Limb (tissue), 2 donors: ENCODE measurements at regions not wholly inside any gene's neighbourhood (a gene's known extent, or its start where the extent isn't known, plus 50 kb on each side); places are given as distances from the start of the nearest gene placed in this dataset.

Experiments
- DNase-seq, 2 donors: peaks; one replicate each; pipeline ENCODE4 v3.0.0-alpha.2; 2016; ENCODE audit errors: extremely low spot score in 2 of 2

GRCh38 chr7:124428781-124429180 lies 336.8 kb downstream of the GPR37 start:
- DNase-seq: no peak

DNA sequence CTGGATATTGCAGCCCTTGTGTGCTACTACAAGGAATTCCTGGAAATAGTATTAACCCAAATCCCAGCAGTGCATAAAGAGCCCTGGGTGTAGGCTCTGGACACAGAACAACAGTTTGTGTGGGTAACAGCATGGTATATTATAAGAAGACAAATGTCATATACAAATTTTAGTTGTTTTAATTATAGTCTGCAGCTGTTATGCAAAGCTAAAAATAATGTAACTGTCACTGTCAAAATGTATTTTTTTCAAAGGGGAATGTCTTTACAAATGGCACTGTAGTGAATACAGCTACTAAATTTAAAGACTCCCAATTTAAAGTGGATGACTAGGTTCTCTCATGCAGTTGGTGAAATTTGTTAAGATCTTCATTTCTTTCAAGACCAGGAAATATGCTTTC lies 339.0 kb downstream of the GPR37 start:
- no peak for DNase-seq

DNA sequence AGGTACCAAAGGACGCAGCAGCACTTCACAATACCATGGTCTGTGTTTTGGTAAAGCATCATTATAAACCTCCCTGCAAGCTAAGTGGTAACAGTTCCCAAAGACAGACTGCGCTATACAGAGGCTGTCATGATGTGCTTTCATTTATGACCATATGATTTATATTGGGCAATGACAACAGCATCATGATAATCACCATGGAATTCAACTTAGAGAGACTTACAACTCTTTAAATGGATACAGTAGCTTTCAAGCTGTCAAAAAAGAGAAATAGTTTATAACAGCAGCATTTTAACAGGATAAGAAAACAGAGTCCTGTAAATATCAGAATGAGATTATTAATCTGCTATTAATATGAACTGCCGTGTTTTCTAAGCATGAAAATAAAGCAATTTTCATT lies 341.7 kb downstream of the GPR37 start:
- no peak for DNase-seq

DNA sequence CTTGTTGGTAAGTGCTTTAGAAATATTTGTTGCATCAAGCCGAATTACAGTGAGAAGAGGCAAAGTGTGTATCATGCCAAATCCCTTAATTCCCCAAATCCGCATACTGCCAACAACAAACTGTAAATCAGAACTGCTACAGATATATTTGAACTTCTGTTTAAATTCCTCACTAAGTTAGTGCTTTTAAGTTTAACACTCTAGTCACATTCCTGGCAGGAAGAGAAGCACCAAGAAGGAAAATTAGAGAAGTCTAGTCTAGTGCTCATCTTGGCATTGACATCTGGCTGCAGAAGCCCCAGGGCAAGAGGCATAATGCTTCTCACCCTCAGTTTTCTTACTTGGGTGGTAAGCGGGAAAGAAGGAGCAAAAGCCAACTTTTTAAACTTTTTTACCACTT lies 343.5 kb downstream of the GPR37 start:
- DNase-seq: no peak

- no peak for DNase-seq
Observed at GRCh38 chr7:124420367-124420766, 345.2 kb downstream of the GPR37 start.

- DNase-seq: no peak
Observed at GRCh38 chr7:124413029-124413428, 352.6 kb downstream of the GPR37 start.

GRCh38 chr7:124412531-124412930 lies 353.1 kb downstream of the GPR37 start:
- DNase-seq: no peak

DNA sequence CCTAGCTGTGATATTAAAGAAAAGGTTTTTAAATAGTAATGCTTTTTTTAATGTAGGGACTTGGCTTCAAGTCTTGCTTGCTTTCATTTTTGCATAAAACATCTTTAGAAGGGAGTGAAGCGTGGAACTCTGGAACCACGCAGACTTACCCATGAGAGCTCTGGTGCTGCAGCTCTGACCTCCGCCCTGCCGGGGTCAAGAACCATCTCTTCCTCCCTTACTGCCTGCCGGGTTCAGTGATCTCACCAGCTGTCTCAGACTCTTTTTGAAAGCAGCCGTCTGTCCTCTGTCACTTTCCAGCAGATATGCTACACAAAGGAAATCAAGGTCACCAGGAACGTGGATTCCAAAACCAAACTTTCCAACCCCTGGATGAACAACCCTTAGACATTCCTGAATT lies 353.8 kb downstream of the GPR37 start:
- DNase-seq: no peak

DNA sequence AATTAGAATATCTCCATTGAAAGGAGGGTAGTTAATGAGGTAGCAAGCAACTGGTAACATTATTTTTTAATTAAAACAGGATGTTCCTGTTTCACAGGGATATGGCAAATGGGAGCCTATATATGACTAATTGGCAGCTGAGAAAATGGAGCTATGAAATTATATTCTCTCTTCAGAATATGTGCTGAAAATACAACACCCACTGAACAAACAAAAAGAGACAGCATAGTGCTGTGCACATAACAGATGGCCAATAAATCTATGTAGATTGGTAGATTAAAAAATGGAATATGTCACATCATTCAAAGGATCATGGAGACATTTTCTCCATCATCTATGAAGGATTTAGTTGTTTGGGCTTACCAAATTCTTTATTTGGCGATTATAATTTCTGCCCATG lies 362.0 kb downstream of the GPR37 start:
- DNase-seq: no peak

DNA sequence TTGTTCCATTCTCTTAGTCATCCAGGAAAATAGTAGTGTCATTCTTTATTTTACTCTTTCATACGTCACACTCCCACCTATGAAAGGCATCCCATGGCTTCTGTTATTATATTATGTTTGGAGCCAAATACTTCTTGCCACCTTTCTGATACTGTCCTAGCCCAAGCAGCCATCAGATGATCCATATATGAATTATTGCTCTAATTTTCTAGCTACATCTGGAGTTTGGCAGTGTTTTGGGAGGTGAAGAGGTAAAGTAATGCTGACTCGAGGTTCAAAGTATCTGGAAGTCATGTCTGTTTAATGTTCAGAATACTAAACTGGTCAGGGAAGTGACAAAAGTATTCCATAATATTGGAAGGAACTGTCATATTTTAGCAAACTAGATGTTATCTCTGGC lies 362.5 kb downstream of the GPR37 start:
- DNase-seq: no peak

- no peak for DNase-seq
Observed at GRCh38 chr7:124399941-124400340, 365.7 kb downstream of the GPR37 start.

GRCh38 chr7:124398937-124399552 lies 366.2 kb upstream of the TMEM229A start:
- DNase-seq: no peak

DNA sequence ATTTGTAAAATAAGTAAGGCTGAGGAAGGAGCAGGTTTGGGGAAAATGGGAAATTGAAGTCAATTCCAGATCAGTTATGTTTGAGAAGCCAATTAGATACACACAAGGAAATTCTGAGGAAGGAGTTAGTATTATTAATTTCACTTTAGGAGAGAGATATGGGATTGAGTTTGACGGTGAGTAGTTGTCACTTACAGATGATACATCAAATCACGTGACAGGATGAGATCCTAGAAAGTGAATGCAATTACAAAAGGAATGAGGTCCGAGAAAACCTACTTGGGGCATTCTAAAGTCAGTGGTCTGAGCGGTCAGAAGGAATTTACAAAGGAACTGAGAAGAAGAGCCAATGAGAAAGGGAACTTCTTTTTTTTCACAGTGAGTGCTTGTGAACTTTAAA lies 364.3 kb upstream of the TMEM229A start:
- no peak for DNase-seq

DNA sequence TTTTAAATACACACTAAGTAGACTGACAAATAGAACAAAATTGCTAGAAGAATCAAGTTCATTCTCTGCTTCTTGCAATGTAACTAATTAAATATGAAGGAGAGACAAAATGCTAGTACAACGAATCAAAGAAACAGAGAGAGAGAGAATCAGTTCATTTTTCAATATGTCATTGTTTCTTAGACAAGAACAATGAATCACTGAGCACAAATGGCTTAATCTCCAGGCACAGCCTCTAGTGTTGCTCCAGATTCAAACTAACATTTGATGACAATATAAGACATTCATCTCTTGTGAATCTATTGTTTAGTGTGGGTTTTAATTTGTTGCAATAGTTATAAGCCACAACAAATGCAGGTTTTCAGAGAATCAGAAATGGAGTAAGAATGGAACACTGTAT lies 357.4 kb upstream of the TMEM229A start:
- no peak for DNase-seq

DNA sequence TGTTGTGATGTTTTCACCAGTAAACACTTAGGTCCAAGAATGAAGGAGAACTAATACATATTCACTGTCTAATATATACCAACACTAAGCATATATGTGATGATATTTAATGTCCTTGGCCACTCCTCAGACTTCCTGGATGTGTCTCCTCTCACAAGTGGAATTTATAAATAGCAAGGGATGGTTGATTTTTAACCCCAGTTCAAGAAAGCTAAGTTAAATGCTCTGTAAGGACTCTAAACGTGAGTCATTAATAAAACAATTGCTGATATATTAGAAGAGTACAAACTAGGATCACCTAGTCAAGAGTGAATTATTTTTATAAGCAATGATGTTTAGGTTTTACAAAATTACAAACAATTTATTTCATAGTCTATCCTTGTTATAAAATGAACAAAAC lies 355.9 kb upstream of the TMEM229A start:
- no peak for DNase-seq

DNA sequence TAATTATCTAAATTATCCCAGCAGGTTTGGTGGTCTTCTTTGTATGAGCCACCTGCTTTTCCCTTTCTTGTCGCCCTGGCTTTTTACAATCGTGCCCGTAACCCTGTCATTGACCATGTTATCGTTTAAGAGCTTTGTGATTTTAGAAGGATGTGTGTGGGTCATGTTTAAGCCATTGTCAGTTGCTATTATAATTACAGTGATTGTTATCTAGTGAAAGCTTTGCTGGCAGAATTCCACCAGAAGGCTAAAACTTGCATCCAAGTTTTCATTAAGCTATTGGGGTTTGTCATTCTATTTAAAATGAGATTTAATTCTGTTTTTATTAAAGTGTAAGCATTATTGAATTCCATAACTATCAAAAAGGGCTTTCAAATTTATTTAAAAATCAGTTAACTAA lies 354.2 kb upstream of the TMEM229A start:
- no peak for DNase-seq

DNA sequence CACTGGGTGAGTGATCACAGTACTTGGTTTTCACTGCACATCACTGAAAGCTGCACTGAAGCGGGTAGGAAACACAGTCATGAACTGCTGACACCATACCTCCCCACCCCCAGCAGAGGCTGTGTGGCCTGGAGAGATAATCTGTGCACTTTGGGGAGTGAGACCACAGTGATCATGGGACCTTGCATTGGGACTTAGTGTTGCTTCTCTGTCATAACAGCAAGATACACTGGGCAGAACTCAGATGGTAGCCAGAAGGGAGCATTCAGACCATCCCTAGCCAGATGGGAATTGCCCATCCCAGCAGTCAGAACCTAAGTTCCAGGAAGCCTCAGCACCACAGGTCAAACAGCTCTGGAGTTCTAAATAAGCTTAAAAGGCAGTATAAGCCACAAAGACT lies 346.4 kb upstream of the TMEM229A start:
- no peak for DNase-seq

- DNase-seq: no peak
Observed at GRCh38 chr7:124376111-124376510, 343.2 kb upstream of the TMEM229A start.

DNA sequence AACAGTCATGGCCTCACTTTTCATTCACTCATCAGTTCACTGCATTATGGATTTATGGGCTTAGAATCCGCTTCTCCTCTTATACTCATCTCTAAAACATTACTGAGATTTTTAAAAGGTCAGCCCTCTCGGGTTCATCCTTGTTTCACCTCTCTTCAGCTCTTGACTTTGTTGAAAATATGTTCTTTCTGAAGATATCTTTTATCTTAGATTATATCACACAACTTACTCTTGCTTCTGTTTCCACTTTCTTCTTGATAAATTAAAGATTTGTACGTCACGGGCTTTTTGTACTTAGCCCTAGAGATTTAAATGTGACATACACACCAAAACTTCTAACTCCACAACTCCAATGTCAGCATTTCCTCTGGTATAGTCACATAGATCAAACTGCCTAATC lies 342.5 kb upstream of the TMEM229A start:
- no peak for DNase-seq

DNA sequence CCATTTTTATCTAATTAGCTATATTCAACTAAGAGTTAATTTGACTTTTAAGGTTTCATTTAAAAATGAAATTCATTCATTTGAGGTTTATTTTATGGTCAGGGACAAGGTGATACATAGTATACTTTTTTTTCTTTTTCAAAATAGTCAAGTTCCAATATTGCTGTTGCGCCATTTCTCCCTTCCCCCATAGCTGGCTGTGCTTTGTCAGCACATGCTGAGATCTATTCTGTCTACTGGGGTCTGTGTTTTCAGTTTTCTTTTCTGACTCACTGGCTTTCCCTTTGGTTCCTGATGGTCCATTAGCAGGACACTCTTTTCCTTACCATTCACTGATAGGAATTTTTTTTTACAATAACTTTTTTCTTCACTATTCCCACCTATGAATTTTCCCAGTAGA lies 336.4 kb upstream of the TMEM229A start:
- no peak for DNase-seq

DNA sequence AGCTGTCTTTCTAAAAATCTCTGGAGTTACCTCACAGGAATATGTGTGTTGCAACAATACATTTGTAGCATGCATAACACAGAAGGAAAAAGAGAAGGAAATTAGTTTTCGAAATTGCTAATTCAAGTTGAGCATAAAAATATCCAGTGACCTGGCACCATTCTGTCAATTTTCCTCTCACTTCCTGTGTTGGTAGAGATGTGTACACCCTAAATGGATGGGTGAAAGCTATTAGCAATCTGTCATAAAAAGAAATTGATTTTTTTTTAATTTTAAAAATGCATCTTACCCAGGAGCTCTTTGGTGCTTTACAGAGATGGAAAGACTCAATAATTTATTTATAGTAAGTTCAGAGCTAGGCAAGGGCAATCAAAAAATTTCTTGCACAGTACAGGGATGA lies 333.3 kb upstream of the TMEM229A start:
- no peak for DNase-seq

- no peak for DNase-seq
Observed at GRCh38 chr7:124364283-124364682, 331.4 kb upstream of the TMEM229A start.

- DNase-seq: no peak
Observed at GRCh38 chr7:124354201-124354600, 321.3 kb upstream of the TMEM229A start.

- no peak for DNase-seq
Observed at GRCh38 chr7:124351950-124352349, 319.1 kb upstream of the TMEM229A start.
